ENCODE measurements at regions not wholly inside any gene's neighbourhood (a gene's known extent, or its start where the extent isn't known, plus 50 kb on each side); places are given as distances from the start of the nearest gene placed in this dataset.

DNA sequence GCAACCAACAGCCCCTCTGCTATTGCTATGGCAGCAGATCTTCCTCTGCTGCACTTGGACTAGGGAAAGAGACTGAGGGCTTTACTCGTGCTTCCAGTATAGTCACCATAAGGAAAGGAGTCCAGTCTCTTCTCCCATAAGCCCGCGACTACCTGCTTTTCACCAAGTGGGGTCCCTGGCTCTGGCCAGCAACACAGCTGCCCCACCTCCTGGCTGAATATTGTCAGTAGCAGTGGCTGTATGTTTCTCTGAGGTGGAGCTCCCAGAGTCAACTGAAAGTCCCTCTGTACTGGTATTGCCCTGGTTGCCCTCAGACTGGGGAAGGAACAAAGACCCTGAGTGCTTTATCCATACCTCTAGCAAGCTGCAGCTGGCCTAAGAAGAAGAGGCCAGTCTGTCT lies 719.6 kb downstream of the SQOR start:
- TF ChIP-seq, protein P1, sequence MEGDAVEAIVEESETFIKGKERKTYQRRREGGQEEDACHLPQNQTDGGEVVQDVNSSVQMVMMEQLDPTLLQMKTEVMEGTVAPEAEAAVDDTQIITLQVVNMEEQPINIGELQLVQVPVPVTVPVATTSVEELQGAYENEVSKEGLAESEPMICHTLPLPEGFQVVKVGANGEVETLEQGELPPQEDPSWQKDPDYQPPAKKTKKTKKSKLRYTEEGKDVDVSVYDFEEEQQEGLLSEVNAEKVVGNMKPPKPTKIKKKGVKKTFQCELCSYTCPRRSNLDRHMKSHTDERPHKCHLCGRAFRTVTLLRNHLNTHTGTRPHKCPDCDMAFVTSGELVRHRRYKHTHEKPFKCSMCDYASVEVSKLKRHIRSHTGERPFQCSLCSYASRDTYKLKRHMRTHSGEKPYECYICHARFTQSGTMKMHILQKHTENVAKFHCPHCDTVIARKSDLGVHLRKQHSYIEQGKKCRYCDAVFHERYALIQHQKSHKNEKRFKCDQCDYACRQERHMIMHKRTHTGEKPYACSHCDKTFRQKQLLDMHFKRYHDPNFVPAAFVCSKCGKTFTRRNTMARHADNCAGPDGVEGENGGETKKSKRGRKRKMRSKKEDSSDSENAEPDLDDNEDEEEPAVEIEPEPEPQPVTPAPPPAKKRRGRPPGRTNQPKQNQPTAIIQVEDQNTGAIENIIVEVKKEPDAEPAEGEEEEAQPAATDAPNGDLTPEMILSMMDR (IDR thresholded peaks at IDR 0.05; ENCODE audit: low read depth, low read length) = no peak

DNA sequence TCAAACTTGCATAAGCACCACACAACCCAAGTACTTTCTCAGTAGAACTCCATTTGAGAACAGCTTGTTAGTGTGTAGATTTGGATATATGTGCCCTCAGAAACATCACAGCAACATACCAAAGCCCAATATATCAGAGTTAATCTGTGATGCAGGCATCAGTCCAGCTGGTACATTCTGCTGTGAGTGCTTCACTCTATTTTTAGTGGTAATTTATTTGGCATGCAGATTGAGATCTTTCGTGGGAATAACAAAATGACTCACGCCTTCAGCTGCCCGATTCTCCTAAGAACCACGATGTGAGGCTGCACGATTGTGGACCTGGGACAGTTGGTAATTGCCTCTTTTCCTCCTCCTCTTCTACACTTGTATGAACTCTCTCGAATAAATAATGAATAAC lies 730.7 kb downstream of the SQOR start:
- TF ChIP-seq, protein P1 (IDR thresholded peaks at IDR 0.05; ENCODE audit: low read depth, low read length) = no peak

More for the DNA sequence above, 719.6 kb downstream of the SQOR start:
- H3K4me3 ChIP-seq (ENCODE audit: low read depth, low read length) = no peak overlapping the region

DNA sequence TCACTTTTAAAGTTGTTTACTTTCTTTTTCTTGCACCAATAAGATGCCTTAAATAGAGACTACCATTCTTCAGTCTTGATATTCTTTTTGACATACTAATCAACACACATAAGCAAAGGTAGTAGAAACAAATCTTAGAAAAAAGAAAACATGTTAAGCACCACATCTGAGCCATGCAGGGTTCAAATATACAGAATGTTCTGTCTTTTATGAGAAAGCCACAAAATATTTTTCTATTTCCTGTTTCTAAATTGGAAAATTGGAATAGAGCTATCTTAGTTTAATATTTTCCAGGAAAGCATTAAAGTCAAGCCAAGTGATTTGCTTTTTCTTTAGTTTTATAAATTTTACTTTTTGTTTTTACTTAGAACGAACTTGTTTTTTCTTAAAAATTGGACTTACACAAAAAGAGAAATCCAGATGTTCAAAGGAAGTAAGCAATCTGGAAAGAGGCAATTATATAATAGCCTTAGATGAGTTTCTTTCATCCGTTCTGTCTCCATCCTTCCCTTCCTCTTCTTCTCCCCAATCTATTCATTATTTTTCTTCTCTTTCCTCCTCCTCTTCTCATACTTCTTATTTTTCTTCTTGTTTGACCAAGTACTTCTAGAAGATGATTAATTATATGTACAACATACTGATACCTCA lies 731.7 kb downstream of the SQOR start:
- TF ChIP-seq, protein P1 (IDR thresholded peaks at IDR 0.05; ENCODE audit: low read depth, low read length) = no peak
- no peak overlapping the region for H3K4me3 ChIP-seq (ENCODE audit: low read depth, low read length)

More for the DNA sequence above, 730.7 kb downstream of the SQOR start:
- no peak overlapping the region for H3K4me3 ChIP-seq (ENCODE audit: low read depth, low read length)

DNA sequence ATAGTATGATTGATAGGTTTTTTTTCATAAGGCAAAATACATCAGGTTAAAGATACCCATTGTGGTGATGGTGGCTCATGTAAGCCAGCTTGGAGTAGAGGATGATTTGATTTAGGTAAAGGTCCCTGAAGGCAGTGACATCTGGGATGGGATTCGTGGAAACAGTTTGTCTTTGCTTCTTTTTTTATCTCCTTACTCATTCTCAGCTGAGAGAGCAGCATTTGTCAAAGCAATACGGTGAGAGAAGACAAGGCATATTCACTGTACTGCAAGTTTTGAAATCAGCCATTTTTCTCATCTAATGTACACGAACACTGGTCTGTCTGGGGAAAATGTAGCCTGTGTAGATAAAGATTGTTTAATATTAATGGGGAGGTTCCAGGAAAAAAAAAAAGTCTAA lies 749.1 kb downstream of the SQOR start:
- H3K4me3 ChIP-seq (ENCODE audit: low read depth, low read length) = no peak overlapping the region
- TF ChIP-seq, protein P1 (IDR thresholded peaks at IDR 0.05; ENCODE audit: low read depth, low read length) = no peak

DNA sequence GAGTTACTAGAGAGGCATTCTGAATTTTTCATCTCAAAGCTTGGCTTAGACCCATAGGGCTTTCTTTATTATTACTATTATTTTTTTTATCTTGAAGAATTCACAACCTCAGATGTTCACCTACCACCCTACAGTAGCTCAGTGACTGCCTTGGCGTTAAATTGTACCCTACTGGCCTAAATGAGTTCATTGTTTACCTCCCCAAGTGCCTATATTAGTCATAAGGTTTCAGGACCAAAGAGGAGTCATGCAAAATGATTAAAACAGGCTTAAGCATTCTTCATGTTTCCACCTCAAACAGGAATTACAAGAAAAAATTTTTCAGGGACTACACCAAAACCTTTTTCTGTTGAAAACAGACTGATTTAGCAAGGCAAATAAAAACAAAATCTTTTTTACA lies 751.5 kb downstream of the SQOR start:
- TF ChIP-seq, protein P1 (IDR thresholded peaks at IDR 0.05; ENCODE audit: low read depth, low read length) = no peak
- H3K4me3 ChIP-seq (ENCODE audit: low read depth, low read length) = no peak overlapping the region

DNA sequence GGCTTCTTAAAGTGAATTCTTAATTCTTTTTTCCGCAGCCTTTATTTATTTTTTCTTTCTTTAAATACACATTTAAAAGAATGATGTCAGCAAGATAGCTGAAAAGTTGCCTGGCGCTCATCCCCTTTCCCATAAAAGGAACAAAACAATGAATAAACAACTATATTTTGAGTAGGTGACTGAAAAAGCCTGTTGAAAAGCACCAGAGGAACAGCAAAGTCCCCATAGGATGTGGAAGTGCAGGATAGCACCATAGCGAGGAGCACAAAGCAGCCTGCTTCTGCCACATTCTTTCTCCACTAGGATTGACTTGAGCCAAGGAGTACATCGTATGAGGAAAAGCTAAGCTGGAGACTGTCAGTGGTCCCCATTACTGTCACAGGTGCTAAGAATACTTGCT lies 754.9 kb downstream of the SQOR start:
- TF ChIP-seq, protein P1 (IDR thresholded peaks at IDR 0.05; ENCODE audit: low read depth, low read length) = no peak
- no peak overlapping the region for H3K4me3 ChIP-seq (ENCODE audit: low read depth, low read length)

GRCh38 chr15:46394463-46394862 lies 759.6 kb downstream of the SQOR start:
- H3K4me3 ChIP-seq (ENCODE audit: low read depth, low read length) = no peak overlapping the region
- TF ChIP-seq, protein P1 (IDR thresholded peaks at IDR 0.05; ENCODE audit: low read depth, low read length) = no peak

Data from WI38 (cell line).